Tongue (tissue), 1 donor: ENCODE measurements at regions not wholly inside any gene's neighbourhood (a gene's known extent, or its start where the extent isn't known, plus 50 kb on each side); places are given as distances from the start of the nearest gene placed in this dataset.
"Not testable (repeated sequence)": the region's sequence is repeated elsewhere in the genome, so short reads cannot be mapped to it uniquely, and the experiment has no call there.

Source experiments
- DNase-seq: peaks from one replicate; pipeline ENCODE4 v3.0.0-alpha.2; 2015

- DNase-seq: no peak
Observed at GRCh38 chr3:6315906-6316305, 545.0 kb upstream of the GRM7 start.

DNA sequence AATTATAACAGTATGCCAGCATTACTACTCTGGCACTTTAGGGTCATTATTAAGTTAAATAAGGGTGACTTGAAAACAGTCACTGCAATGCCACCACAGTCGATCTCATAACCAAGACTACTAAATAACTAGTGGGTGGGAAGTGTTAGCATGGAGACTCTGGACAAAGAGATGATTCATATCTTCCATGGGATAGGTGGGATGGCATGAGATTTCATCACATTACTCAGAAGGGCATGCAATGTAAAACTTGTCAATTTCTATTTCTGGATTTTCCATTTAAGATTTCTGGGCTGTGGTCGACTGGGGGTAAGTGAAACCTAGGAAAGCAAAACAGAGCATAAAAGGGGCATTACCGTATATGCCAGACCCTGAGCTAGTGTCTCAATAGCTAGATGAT is 538.9 kb upstream of the GRM7 start:
- no peak for DNase-seq

- peak; percentile 87 for DNase-seq
Observed at GRCh38 chr3:6326771-6327170, 534.1 kb upstream of the GRM7 start.

DNA sequence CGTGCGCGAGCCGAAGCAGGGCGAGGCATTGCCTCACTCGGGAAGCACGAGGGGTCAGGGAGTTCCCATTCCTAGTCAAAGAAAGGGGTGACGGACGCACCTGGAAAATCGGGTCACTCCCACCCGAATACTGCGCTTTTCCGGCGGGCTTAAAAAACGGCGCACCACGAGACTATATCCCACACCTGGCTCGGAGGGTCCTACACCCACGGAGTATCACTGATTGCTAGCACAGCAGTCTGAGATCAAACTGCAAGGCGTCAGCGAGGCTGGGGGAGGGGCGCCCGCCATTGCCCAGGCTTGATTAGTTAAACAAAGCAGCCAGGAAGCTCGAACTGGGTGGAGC is 520.0 kb upstream of the GRM7 start:
- DNase-seq: not testable (repeated sequence)

- no peak for DNase-seq
Observed at GRCh38 chr3:6351752-6352151, 509.2 kb upstream of the GRM7 start.

DNA sequence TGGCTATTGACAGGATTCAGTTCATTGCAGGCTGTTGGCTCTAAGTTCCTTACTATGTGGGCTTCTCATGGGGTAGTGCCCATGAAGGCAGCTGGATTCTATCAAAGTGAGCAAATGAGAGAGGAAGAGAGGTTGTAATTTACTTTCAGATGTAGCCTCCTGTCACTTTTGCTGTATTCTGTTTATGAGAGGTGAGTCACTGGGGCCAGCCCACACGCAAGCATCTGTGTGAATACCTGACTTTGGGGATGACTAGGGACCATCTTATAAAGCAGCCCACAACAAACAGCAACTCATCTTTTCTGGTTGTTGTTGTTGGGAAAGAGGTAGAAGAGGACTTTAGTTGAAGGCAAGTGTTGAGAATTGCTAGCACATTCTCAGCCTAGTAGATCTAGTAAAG is 506.3 kb upstream of the GRM7 start:
- DNase-seq: no peak

GRCh38 chr3:6362406-6362805 is 498.5 kb upstream of the GRM7 start:
- DNase-seq: no peak

DNA sequence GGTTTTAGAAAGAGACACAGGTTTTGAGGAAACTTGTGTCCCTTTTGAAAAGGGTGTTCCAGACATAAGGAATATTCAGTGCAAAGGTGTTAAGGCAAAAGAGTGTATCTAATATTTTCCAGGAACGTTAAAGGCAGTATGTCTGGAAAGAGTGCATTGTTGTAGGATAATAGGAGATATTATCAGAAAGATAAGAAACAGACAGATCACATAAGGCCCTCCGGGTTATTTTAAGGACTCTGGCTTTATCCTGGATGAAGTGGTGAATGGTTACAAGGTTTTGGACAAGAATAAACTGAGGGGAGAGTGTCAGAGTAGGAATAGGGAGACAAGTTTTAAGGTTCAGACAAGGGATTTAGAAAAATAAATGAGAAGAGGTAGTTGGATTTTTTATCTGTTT is 493.7 kb upstream of the GRM7 start:
- no peak for DNase-seq

- no peak for DNase-seq
Observed at GRCh38 chr3:6392123-6392522, 468.8 kb upstream of the GRM7 start.

DNA sequence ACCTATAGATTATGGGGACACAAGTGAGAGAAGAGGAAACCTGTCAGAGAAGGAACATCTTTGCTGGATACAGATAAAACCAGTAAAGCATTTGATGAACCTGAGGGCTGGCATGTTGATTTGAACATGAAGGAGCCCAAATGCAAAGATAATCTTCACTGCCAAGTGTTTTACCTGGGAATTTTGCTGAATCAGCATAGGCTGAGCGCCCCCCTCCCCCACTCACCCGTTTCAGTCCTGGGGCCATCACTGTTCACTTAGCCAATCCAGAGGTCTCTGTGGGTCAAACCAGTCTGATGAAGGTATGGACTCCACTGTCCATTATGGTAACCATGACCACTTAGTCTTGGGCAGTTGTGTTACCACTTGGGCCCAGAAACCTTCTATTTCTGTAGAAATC is 466.0 kb upstream of the GRM7 start:
- DNase-seq: no peak

GRCh38 chr3:6396631-6397030 is 464.3 kb upstream of the GRM7 start:
- peak; percentile 7 for DNase-seq

DNA sequence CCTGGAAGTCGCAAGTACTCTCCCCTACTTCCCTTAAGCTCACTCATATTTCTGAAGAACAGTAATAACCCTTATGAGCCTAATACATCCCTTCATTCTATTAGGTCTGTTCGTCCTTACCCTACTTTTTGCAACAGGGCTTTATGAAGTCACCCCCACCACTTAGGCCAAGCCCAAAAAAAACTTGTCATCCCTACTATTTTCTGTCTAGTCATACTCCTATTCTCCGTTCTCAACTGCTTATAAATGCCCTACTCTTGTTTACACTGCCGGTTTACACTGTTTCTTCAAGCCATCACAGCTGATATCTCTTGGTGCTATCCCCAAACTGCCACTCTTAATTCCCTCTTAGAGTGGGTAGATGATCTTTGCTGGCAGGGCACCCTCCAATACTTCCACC is 458.2 kb upstream of the GRM7 start:
- DNase-seq: not testable (repeated sequence)

DNA sequence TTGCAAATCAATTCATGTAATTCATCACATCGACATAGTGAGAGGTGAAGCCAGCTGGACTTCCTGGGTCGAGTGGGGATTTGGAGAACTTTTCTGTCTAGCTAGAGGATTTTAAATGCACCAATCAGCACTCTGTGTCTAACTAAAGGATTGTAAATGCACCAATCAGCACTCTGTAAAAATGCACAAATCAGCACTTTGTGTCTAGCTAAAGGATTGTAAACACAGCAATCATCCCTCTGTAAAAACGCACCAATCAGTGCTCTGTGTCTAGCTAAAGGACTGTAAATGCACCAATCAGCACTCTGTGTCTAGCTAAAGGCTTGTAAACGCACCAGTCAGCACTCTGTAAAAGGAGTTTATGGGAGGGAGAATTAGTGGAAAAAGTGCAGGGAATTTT is 454.0 kb upstream of the GRM7 start:
- DNase-seq: not testable (repeated sequence)

- peak; percentile 7 for DNase-seq
Observed at GRCh38 chr3:6416049-6416661, 444.8 kb upstream of the GRM7 start.

GRCh38 chr3:6417174-6417573 is 443.7 kb upstream of the GRM7 start:
- DNase-seq: no peak

DNA sequence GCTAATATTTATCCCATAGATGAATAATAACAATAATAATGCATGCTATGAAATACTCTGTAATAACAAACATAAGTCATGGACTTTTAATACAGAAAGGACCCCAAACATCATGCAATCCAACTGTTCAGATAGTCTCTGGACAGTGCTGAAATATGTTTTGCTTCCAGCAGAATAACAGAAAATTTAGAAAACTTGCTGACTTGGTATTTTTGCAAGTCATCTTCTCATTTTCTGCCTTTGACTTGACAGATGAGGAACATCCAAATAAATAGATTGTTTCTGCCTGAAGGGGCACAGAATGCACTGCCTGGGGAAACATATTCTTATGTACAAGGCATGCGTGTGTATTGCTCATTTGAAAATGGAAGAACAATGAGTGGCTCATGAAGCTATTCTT is 442.4 kb upstream of the GRM7 start:
- no peak for DNase-seq

DNA sequence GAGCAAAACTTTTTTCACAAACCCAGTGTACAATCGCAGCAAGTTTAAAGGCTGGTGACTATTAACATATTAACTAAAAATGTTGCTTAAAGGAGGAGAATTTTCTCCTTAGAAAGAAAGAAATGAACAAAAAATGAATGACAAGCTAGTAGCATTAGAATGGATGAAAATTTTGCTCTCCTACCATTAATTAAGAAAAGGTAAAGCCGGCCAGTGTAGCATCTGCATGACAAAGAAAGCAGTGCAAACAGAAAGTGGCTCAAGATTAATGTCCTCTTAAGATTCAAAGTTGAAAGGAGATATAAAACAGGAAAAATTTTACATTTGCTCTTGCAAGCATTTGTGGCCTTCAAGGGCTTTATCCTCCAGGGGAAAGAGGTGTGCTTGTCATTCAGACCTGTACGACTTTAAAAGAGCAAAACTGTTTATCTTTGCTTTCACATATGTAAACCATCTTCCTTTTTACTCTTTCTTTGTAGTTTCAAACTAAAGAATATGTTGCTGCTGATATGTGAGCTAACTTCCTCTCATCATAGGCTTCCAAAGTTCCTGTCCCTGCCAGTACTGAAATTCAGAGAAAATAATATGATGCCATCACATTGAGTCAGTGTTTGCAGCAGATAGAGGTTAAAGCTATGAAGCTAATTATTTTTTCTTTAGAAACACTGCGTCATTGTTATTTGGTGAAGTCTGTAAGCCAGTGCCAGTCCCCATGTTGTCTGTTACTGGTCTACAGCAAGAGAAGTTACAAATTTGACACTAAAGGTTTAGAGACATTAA is 439.1 kb upstream of the GRM7 start:
- no peak for DNase-seq

GRCh38 chr3:6425289-6425820 is 435.6 kb upstream of the GRM7 start:
- no peak for DNase-seq

DNA sequence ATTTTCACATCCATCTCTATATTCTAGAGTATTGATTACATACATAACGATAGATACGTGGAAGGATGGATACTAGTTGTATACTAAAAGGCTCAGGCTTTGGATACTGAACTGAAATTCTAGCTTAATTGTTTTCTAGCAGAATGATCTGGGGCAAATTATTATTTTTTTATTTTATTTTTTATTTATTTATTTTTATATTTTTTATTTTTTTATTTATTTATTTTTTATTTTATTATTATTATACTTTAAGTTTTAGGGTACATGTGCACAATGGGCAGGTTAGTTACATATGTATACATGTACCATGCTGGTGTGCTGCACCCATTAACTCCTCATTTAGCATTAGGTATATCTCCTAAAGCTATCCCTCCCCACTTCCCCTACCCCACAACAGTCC is 432.6 kb upstream of the GRM7 start:
- DNase-seq: not testable (repeated sequence)

GRCh38 chr3:6435951-6436350 is 425.0 kb upstream of the GRM7 start:
- no peak for DNase-seq

DNA sequence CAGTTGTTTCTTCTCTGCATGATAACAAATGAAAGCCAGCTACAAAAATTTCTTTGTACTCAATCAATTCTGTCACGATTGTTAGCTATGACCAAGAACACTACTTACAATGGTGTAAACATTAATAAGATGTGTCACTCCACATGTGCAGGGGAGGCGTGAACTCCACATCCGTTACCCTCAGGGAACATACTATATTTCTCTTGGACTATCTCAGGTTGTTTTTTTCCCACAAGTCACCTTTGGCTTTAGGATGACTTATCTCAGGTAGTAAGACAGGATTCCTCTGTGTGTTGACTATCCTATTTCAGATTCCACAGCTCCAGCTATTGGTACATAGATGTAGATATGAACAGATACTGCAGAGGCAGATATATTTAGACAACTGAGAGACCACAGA is 423.3 kb upstream of the GRM7 start:
- DNase-seq: no peak

- DNase-seq: no peak
Observed at GRCh38 chr3:6438031-6438430, 422.9 kb upstream of the GRM7 start.

DNA sequence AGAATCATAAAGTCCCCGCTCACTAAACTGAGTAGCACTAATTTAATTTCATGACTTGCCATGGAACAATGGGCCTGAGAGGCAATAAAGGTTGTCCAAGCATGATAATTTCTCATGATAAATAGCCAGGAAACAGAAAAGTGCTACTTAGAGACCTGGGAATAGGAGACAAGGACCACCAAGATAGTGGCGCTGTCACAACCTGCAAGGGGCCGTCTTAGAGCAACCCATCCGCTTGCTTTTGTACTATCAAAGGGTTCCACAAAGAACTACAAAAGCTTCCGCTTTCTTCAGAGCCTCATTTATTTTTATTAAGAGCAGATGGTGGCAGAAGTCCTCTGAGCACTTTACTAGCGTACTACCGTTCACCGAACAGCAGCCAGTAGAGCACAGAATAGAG is 421.7 kb upstream of the GRM7 start:
- DNase-seq: no peak

DNA sequence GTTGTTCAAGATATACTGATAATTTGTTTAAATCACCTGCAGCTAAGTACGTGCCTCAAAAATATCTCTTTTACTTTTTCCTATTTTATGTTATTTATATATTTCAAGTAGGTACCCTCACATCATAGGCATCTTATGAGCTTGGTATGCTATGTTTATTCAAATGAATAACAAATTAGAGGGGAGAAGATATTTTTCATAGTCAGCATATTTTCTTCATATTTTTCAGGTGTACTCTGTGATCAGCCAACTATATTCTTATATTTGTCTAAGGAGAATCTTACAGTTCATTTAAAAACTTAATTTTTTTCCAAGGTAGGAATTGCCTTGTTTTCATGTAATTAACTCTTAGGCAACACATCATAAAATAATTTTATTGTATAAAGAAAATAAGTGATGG is 421.1 kb upstream of the GRM7 start:
- no peak for DNase-seq
